ENCODE measurements at regions not wholly inside any gene's neighbourhood (a gene's known extent, or its start where the extent isn't known, plus 50 kb on each side); places are given as distances from the start of the nearest gene placed in this dataset.

DNA sequence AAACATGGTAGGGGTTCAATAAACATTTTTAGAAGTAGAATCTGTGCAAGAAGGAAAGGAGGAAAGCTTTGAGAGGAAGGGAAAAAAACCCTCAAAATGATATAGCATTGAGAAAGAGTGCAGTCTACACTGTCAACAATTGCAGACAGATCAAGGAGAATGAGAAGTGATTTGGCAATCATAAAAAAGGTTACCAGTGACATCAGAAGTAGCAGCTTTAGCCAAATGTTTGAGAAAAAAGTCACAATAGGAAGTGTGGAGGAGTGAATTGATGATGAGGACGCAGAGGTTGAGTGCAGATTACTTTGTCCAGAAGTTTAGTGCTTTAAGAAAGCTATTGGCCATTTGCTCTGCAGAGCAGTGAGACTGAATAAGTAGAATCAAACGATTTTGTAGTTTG, 155.0 kb downstream of the GJA1 start:
- no peak overlapping the region for H3K27ac ChIP-seq (ENCODE audit: insufficient read length, low read depth, low read length)
- no peaks in the 10 kb centered on the region for H3K9me3 ChIP-seq (ENCODE audit: control insufficient read depth, low read depth, low read length)
- H3K4me2 ChIP-seq (ENCODE audit: insufficient read depth, insufficient read length, low read length) = no peak overlapping the region
- no peak overlapping the region for H2BK20ac ChIP-seq (ENCODE audit: low read depth, low read length, poor library complexity, severe bottlenecking)
- Mint-ChIP-seq H3K27me3 (ENCODE audit: low read depth) (no peaks in the 10 kb centered on the region), H3K9me3 (no peaks in the 10 kb centered on the region), H3K36me3 (ENCODE audit: insufficient read depth in 1 of 3, low read depth in 3 of 3) (no peaks in the 10 kb centered on the region; a peak in 1 of 7 replicates), H3K4me3 (no peak overlapping the region), H3K4me1 (peaks cover 11 to 12% of the 10 kb centered on the region in 2 experiments), H3K27ac (no peak overlapping the region)
- H3K4me1 ChIP-seq (ENCODE audit: insufficient read depth, low read length) = no peaks in the 10 kb centered on the region; the same call in 1 of the 2 replicates
- no peak overlapping the region for H2BK5ac ChIP-seq (ENCODE audit: insufficient read length, low read length)
- no peak overlapping the region for H2AFZ ChIP-seq (ENCODE audit: low read length)
- H4K8ac ChIP-seq (replicated peaks; ENCODE audit: insufficient read length, low read depth, low read length) = no peak overlapping the region
- no peak overlapping the region for H2AK5ac ChIP-seq (ENCODE audit: insufficient read length, low read length)
- H4K20me1 ChIP-seq (ENCODE audit: control insufficient read depth, insufficient read depth, insufficient read length) = no peaks in the 10 kb centered on the region
- no peaks in the 10 kb centered on the region for H3K79me1 ChIP-seq (ENCODE audit: insufficient read depth, low read depth, low read length, poor library complexity, severe bottlenecking)
- no peak overlapping the region for H3K14ac ChIP-seq (ENCODE audit: insufficient read depth, low read length)
- no peak overlapping the region for H2BK15ac ChIP-seq (ENCODE audit: low read depth, low read length)
- TF ChIP-seq, protein P1, sequence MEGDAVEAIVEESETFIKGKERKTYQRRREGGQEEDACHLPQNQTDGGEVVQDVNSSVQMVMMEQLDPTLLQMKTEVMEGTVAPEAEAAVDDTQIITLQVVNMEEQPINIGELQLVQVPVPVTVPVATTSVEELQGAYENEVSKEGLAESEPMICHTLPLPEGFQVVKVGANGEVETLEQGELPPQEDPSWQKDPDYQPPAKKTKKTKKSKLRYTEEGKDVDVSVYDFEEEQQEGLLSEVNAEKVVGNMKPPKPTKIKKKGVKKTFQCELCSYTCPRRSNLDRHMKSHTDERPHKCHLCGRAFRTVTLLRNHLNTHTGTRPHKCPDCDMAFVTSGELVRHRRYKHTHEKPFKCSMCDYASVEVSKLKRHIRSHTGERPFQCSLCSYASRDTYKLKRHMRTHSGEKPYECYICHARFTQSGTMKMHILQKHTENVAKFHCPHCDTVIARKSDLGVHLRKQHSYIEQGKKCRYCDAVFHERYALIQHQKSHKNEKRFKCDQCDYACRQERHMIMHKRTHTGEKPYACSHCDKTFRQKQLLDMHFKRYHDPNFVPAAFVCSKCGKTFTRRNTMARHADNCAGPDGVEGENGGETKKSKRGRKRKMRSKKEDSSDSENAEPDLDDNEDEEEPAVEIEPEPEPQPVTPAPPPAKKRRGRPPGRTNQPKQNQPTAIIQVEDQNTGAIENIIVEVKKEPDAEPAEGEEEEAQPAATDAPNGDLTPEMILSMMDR (conservative IDR thresholded peaks at IDR 0.05) = no peak
- no peak overlapping the region for H3K9ac ChIP-seq (ENCODE audit: extremely low read depth, insufficient read length, low read length)
- DNase-seq = no peak
- H3T11ph ChIP-seq (ENCODE audit: low read length) = no peak overlapping the region
- no peak overlapping the region for H2BK12ac ChIP-seq (ENCODE audit: insufficient read length, low read depth, low read length)
- no peak overlapping the region for H4K91ac ChIP-seq (ENCODE audit: insufficient read length, low read depth, low read length)
- WGBS (ENCODE audit: extremely low coverage, insufficient read length, low lambda C conversion rate) = no CpG with 5 or more reads among the region's 2 CpGs
- H2BK120ac ChIP-seq (ENCODE audit: low read depth, low read length, poor library complexity, severe bottlenecking) = no peak overlapping the region
- H3K23ac ChIP-seq (ENCODE audit: insufficient read length, low read depth, low read length) = no peak overlapping the region
- H3K23me2 ChIP-seq (ENCODE audit: insufficient read length, low read depth, low read length, poor library complexity, severe bottlenecking) = no peaks in the 10 kb centered on the region
- no peak overlapping the region for H4K5ac ChIP-seq (ENCODE audit: insufficient read length, low read depth, low read length)
- no peak overlapping the region for H3K18ac ChIP-seq (ENCODE audit: insufficient read length, low read depth, low read length)
- H3K79me2 ChIP-seq (ENCODE audit: insufficient read depth, low read length) = no peaks in the 10 kb centered on the region
- no peaks in the 10 kb centered on the region for H3K27me3 ChIP-seq (ENCODE audit: insufficient read depth, low read length)
- no peak overlapping the region for H3K56ac ChIP-seq (ENCODE audit: insufficient read length, low read depth, low read length)
- H3K4ac ChIP-seq (ENCODE audit: low read depth, low read length) = no peak overlapping the region

Data from H9 (cell line).